Astrocyte of the hippocampus (primary cell): ENCODE measurements at regions not wholly inside any gene's neighbourhood (a gene's known extent, or its start where the extent isn't known, plus 50 kb on each side); places are given as distances from the start of the nearest gene placed in this dataset.
A peak's percentile ranks its signal among the peaks of the same experiment; 100 is the strongest.
"Not testable (repeated sequence)": the region's sequence is repeated elsewhere in the genome, so short reads cannot be mapped to it uniquely, and the experiment has no call there.

Experiments
- DNase-seq: peaks from one replicate; pipeline ENCODE4 v3.0.0; 2011; ENCODE audit warnings: low read depth, low spot score

GRCh38 chr14:47917344-47917954 is 242.0 kb upstream of the MDGA2 start:
- peak; percentile 48 for DNase-seq

GRCh38 chr14:47901141-47901540 is 225.7 kb upstream of the MDGA2 start:
- not testable (repeated sequence) for DNase-seq

GRCh38 chr14:47899685-47900084 is 224.3 kb upstream of the MDGA2 start:
- no peak for DNase-seq

GRCh38 chr14:47874350-47874749 is 198.9 kb upstream of the MDGA2 start:
- no peak for DNase-seq

- no peak for DNase-seq
Measured at GRCh38 chr14:47872588-47872987, 197.2 kb upstream of the MDGA2 start.

- DNase-seq = no peak
Measured at GRCh38 chr14:47863441-47863840, 188.0 kb upstream of the MDGA2 start.

GRCh38 chr14:47857646-47858045 is 182.2 kb upstream of the MDGA2 start:
- DNase-seq = no peak

GRCh38 chr14:47852278-47852677 is 176.9 kb upstream of the MDGA2 start:
- no peak for DNase-seq

GRCh38 chr14:47846008-47846407 is 170.6 kb upstream of the MDGA2 start:
- DNase-seq = no peak

- DNase-seq = no peak
Measured at GRCh38 chr14:47843236-47843635, 167.8 kb upstream of the MDGA2 start.

GRCh38 chr14:47833011-47833410 is 157.6 kb upstream of the MDGA2 start:
- no peak for DNase-seq

GRCh38 chr14:47826809-47827208 is 151.4 kb upstream of the MDGA2 start:
- no peak for DNase-seq

GRCh38 chr14:47822326-47822725 is 146.9 kb upstream of the MDGA2 start:
- no peak for DNase-seq

- no peak for DNase-seq
Measured at GRCh38 chr14:47821135-47821534, 145.7 kb upstream of the MDGA2 start.

GRCh38 chr14:47790477-47790876 is 115.1 kb upstream of the MDGA2 start:
- no peak for DNase-seq

GRCh38 chr14:47785058-47785457 is 109.7 kb upstream of the MDGA2 start:
- peak; percentile 2 for DNase-seq

- no peak for DNase-seq
Measured at GRCh38 chr14:47778631-47779030, 103.2 kb upstream of the MDGA2 start.

- no peak for DNase-seq
Measured at GRCh38 chr14:47772652-47773051, 97.2 kb upstream of the MDGA2 start.

GRCh38 chr14:47763188-47763854 is 87.9 kb upstream of the MDGA2 start:
- DNase-seq = no peak

GRCh38 chr14:47746986-47747385 is 71.6 kb upstream of the MDGA2 start:
- no peak for DNase-seq

- no peak for DNase-seq
Measured at GRCh38 chr14:47744155-47744554, 68.8 kb upstream of the MDGA2 start.

GRCh38 chr14:47739541-47739940 is 64.1 kb upstream of the MDGA2 start:
- no peak for DNase-seq

- DNase-seq = no peak
Measured at GRCh38 chr14:47730296-47730695, 54.9 kb upstream of the MDGA2 start.
